ENCODE measurements at regions not wholly inside any gene's neighbourhood (a gene's known extent, or its start where the extent isn't known, plus 50 kb on each side); places are given as distances from the start of the nearest gene placed in this dataset.
A peak's percentile ranks its signal among the peaks of the same experiment; 100 is the strongest.

DNA sequence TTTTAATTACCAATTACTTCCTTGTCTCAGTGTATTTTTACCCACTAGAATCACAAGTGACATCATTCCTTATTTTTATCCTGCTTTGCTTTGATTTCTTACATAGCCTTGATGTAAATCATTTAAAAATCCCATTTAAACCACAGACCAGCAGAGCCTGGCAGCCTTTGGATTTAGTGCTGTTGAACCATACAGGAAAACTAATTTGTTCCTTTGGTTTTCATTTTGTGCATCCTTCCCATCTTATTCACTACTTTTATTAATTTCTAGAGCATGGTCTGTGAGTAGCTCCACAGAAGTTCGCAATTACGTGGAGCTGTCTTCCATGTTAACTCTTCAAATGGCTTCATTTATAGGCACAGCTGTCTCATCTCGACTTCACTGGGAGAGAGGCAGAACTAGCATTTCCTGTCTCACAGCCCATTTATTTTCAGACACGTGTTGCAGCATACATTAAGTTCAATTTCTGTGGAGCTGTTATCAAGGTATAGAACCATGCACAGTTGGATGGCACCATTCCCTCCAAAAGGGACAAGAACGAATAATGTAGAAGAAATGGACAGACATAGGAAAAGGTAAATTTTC is 235.3 kb downstream of the MRPL39 start:
- no peak for DNase-seq

DNA sequence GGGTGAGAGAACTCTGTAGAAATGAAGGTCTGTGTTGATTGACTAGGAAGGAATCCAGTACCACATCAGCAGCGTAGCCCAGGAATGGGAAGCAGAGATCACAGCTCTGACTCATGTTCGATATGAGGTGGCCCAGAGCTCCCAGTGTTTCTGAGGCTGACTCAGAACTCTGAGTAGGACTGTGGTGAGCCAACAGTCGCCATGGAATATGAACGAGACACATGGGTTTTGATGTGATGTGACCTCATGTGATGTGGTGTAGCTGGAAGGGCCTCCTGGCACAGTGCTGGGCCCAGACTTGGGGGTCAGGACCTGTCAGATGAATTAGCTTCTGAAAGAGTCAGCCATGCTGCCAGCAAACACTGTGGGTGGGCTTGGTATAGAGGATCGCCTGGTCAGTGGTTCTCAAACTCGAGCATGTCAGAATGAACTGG is 237.0 kb downstream of the MRPL39 start:
- no peak for DNase-seq

GRCh38 chr21:25369524-25370300 is 237.6 kb downstream of the MRPL39 start:
- no peak for DNase-seq

- DNase-seq, result no peak
These were observed 238.8 kb downstream of the MRPL39 start for GRCh38 chr21:25368531-25368930.

DNA sequence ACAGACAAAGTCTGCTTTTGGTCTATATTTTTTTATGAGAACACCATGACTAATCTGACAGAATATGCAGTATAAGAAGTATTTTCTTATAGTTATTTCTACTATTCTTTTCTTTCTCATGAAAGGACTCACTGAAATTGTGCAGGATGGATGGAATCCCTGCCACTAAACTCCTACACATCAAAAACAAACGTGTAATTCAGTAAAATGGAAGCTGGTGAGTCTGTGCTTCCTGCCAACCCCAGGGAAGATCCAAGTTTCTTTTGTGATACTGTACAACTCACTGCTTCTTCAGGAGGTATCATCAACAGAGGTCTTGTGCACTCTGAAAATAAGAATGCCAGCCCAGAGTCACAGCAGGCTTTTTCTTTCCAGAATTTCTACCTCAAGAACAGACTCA is 241.2 kb downstream of the MRPL39 start:
- no peak for DNase-seq

- no peak for DNase-seq
These were observed 244.7 kb downstream of the MRPL39 start for GRCh38 chr21:25362375-25363267.

DNA sequence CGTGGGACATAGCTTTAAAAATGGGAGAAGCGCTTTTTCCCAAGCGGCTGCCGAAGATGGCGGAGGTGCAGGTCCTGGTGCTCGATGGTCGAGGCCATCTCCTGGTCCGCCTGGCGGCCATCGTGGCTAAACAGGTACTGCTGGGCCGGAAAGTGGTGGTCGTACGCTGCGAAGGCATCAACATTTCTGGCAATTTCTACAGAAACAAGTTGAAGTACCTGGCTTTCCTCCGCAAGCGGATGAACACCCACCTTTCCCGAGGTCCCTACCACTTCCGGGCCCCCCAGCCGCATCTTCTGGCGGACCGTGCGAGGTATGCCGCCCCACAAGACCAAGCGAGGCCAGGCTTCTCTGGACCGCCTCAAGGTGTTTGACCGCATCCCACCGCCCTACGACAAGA is 245.5 kb downstream of the MRPL39 start:
- no peak for DNase-seq

DNA sequence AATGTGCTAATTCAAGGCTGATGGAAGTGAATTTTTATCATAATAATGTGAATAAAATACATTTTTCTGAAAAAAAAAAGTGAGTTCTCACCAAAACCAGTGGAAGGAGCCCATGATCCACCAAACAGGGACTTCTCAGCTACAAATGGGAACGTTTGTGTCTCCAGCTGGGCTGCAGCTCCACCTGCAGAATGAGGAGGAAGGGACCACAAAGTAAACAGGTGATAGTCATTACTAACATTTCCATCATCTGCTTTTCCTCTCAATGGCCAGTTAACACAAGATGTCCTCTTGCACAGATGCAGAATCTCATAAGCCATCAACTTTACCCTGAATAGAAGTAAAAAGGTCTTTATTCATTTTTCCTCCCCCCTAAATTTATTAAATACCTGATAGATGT is 246.2 kb downstream of the MRPL39 start:
- no peak for DNase-seq

DNA sequence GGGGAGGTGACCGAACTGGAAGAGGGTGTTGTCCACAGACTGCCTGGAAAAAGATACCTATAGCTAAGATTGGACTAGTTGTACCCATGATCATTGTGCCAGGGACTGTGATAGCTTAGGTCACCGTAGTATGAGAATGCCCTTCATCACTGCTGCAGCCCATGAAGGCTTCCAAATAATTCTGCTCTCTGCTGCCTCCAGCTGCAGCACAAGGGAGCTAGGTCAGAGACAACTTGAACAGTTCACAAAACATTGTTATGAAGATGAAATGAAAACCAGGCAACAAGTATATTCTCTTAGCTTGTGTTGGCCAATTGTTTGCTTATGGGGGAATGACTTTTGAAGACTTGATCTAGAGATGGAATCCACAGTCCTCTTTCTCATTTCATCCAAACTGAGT is 246.7 kb downstream of the MRPL39 start:
- peak; percentile 7 for DNase-seq

GRCh38 chr21:25359724-25360123 is 247.6 kb downstream of the MRPL39 start:
- DNase-seq, result no peak

GRCh38 chr21:25350056-25350455 is 257.2 kb downstream of the MRPL39 start:
- DNase-seq, result peak; percentile 60

DNA sequence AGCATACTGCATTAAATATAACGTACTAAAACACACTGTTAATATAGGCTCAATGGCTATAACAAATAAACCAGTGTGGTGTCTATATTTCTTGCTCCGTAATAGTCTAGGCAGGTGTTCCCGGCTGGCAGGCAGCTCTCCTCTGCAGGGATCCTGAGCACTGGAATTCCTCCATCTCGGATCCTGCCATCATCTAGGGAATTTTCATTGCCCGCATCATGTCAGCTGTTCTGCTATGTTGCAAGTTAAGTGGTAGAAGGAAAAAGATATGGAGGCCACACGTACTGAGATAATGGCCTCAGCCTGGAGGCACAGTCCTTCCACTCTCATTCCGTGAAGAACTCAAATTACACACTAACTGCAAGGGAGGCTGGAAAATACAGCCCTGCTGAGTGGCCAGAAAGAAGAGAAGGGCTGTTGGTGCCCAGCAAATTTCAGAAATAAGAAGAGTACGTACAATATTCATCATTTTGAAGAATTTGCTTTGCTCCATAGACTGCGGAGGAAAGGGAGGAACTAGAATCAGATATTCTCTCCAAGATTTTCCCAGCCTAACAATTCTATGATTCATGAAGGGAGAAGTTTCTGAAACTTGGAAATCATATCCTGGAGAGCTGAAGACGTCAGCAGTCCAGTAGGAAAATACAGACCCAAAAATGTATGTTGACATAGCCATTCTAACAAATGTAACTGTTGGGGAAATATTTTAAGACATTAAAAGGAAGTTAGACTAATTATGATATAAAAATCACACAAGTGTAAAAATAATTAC is 263.3 kb downstream of the MRPL39 start:
- DNase-seq, result no peak

GRCh38 chr21:25342816-25343215 is 264.5 kb downstream of the MRPL39 start:
- DNase-seq, result no peak

- no peak for DNase-seq
These were observed 265.3 kb downstream of the MRPL39 start for GRCh38 chr21:25341981-25342380.

- no peak for DNase-seq
These were observed 268.9 kb downstream of the MRPL39 start for GRCh38 chr21:25338415-25338814.

- no peak for DNase-seq
These were observed 273.1 kb downstream of the MRPL39 start for GRCh38 chr21:25334046-25334730.

DNA sequence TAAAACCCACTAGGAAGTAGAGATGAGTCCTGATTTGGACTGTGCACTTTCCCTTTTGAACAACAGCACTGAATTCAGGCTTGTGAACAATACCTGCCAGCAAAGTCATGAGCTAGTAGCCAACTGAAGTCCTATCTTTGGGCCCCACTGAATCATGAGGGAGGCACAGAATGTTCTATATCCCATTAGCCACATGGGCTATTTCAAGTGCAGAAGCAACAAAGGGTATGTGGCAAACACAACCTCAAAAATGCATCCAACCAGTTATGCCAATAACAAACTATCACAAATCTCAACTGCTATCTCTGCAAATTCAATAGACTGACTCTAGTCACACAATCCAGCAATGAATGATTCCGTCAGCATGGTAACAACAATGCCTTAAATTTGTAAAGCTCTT is 276.0 kb downstream of the MRPL39 start:
- DNase-seq, result no peak

GRCh38 chr21:25330266-25330665 is 277.0 kb downstream of the MRPL39 start:
- DNase-seq, result no peak

- DNase-seq, result no peak
These were observed 278.0 kb downstream of the MRPL39 start for GRCh38 chr21:25329227-25329825.

GRCh38 chr21:25328736-25329135 is 278.5 kb downstream of the MRPL39 start:
- DNase-seq, result no peak

DNA sequence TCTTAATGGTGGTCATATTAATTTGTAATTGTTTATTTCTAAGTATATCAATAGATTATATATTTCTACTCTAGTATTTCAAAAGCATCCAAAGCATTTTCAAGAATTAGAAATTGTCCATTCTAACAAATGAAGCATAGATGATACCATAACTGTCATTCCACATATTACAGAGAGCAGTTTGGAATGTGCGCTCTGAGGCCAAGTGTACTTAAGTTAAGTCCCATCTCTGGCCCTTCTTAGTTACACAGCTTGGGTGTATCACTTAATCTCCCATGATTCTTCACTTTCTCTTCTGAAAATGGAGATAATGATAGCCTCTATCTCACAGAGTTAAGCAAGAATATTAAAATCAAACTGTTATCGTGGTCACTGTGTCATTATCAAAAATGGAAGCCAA is 281.1 kb downstream of the MRPL39 start:
- no peak for DNase-seq

- DNase-seq, result no peak
These were observed 282.6 kb downstream of the MRPL39 start for GRCh38 chr21:25324666-25325065.

Measured in hematopoietic multipotent progenitor cell treated with erythropoietin and hydrocortisone succinate and interleukin-3 and kit ligand, for 4 days (in vitro differentiated cells).